ENCODE measurements at regions not wholly inside any gene's neighbourhood (a gene's known extent, or its start where the extent isn't known, plus 50 kb on each side); places are given as distances from the start of the nearest gene placed in this dataset.
A peak's percentile ranks its signal among the peaks of the same experiment; 100 is the strongest.
"Not testable (repeated sequence)": the region's sequence is repeated elsewhere in the genome, so short reads cannot be mapped to it uniquely, and the experiment has no call there.

DNA sequence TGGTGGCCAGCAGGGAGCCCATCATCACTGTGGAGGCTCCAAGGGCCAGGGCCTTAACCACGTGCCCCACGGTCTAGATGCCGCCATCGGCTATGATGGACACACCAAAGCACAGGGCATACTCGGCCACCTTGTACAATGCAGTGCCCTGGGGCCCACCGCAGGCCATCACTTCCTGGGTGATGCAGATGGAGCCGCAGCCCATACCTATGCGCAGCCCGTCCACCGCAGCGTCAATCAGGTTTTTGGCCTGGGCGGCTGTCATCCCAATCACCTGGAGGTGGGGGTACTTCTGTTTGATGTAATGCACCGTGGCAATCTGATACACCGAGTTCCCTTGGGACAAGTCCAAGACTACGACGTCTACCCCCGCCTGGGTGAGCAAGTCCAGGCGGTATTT, 153.3 kb upstream of the ZSWIM2 start:
- no peak for DNase-seq (ENCODE audit: low spot score)
- no peak for FAIRE-seq

- FAIRE-seq = no peak
- DNase-seq (ENCODE audit: low spot score) = no peak
These were observed 152.3 kb upstream of the ZSWIM2 start for GRCh38 chr2:187001248-187001647.

GRCh38 chr2:186995092-186995491, 146.1 kb upstream of the ZSWIM2 start:
- no peak for DNase-seq (ENCODE audit: low spot score)

DNA sequence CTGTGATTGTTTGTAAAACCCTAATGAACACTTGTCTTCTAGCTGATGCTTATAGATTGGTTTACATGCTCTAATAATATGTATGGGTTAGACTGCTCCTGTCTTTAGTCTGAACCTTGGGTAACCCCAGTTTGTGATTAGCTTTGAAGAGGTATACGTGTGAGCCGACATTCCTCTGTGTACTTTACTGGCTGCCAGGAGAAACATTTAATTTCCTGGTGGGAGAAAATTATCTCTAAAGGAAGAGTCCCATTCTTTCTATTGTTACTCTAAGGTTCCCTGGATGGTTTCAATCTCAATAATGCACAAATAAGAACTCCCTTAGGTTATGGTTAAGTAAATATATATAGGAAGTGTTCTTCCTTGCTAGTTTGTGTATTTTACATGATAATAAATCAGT, 143.6 kb upstream of the ZSWIM2 start:
- DNase-seq (ENCODE audit: low spot score) (no peak), FAIRE-seq (no peak)

More at GRCh38 chr2:186995092-186995491, 146.1 kb upstream of the ZSWIM2 start:
- FAIRE-seq = no peak

DNA sequence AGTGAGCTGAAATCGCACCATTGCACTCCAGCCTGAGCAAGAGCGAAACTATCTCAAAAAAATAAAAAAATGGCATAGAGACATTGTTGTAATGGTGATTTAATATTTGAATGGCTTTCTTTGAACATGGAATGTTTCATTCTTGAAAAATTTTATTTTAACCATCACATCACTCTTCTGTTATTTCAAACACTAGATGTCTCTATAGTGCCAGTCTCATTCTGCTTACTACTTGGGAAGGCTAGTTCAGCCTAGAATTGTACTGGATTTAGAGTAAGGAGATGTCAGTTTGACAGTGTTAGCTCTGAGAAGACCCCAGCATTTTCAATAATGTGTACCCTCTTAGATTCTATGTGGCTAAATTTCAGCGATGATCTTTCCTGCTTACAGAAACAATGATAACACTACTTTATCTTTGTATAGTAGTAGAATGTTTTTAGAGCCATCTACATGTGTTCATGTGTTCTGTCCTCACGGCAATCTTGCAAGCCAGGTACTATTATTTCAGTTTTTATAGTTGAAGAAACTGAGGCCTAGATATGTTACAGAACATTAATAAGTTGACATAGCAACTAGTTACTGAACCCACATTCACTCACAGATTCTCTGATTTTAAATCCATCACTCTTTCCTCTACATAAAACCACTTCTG, 142.9 kb upstream of the ZSWIM2 start:
- FAIRE-seq (no peak), DNase-seq (ENCODE audit: low spot score) (no peak)

- FAIRE-seq = no peak
These were observed 136.0 kb upstream of the ZSWIM2 start for GRCh38 chr2:186984966-186985365.

DNA sequence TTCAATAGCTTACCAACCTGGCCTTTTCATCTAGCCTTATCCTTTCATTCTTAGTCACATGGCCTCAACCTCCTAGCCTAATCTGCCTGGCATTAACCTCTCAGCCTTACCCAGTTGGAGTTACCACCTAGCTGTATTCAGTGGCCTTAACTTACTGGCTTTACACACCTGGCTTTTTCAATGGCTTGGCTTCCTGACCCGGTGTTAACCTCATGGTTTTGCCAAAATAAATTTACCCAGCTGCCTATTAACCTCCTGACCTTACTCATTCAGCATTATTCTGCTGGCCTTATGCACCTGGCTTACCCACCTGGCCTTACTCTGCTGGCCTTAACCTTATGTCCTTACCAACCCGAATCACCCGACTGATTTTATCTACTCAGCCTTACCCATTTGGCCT, 135.5 kb upstream of the ZSWIM2 start:
- FAIRE-seq (no peak), DNase-seq (ENCODE audit: low spot score) (no peak)

More at GRCh38 chr2:186984966-186985365, 136.0 kb upstream of the ZSWIM2 start:
- no peak for DNase-seq (ENCODE audit: low spot score)

- no peak for DNase-seq (ENCODE audit: low spot score)
- no peak for FAIRE-seq
These were observed 132.0 kb upstream of the ZSWIM2 start for GRCh38 chr2:186980787-186981550.

DNA sequence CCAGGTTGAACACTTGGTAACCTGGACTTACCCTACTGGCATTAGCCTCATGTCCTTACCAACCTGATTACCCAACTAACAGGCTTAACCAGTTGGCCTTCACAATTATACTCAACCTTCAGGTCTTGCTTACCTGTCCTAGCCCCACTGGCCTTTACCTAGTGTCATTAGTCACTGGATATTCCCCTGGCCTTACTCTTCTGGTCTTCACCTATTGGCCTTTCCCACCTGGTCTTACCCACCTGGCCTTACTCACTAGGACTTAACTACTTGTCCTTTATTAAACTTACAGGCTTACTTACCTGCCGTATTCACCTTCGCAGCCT, 131.1 kb upstream of the ZSWIM2 start:
- no peak for FAIRE-seq
- DNase-seq (ENCODE audit: low spot score) = no peak

DNA sequence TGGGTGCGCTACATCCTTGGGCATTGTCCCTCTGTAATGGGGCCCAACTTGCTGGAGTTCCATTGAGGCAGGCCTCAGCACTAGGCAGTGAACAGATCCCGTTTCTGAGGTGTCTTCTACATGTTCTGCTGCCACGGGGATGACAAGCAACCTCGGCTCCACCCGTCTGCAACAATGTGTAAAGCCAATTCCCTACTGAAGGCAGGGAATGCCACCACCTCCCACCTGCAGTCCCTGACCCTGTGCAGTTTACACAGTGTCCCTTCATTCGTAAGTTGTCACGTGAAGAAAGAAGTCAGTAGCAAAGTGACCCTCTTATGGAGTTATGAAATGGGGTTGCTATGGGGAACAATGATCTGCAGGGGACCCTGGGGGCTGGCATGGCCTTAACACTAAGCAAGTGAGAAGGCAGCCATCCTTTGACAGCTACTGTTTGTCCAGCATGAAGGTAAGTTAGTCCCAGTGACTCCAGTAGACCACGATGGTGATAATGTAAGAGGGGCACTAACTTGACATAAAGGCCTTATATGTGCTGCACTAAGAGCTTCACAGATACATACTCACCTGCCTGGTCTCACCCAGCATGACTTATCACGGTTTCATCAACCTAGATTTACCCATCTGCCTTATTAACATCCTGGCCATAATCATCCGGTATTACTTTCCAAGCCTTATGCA, 130.6 kb upstream of the ZSWIM2 start:
- no peak for FAIRE-seq

DNA sequence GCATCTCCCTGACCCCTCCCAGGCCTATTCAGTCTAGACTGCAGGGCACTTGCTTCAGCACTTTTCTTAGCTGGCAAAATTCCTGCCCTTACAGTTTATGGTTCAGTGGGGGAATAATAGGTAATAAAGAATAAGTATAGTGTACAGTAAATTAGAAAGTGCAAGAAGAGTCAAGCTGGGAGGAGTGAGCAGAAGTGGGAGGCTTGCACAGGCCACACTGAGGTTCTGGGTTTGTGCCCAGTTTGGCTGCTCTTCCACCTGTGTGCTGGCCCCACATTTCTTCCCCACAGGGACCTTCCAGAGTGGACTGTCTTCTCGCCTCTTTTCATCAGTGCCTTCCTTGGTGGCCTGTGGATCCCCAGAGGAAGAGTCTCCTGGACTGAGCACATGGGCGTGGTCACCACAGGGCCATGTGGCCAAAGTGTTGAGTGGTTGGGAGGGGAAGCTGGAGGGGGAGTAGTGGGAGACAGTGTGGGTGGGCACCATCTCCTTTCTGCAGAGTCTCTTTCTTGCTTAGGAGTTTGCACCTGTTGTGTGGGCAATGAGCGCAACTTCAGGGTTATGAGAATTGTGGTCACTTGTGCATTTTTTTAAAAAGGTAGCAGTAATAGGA, 128.6 kb upstream of the ZSWIM2 start:
- FAIRE-seq (no peak), DNase-seq (ENCODE audit: low spot score) (no peak)

More for the DNA sequence above, 130.6 kb upstream of the ZSWIM2 start:
- no peak for DNase-seq (ENCODE audit: low spot score)

DNA sequence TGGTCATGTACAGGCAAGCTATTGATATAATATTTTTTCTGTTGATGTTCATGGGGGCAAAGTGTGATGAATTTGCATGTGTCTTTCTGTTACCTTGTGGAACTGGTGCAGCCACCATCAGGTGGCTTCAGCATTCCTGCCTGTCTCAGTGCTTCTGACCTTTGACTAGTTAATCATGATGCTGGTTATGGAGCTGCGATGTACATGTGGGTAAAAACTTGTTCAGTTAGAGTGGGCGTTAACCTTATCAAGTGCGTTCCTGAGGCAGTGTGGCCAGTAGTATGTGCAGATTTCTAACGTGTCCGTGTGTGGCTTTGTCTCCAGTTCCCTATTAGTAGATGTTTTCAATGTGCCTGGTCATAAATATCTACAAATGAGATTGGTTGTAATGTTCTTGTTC, 127.4 kb upstream of the ZSWIM2 start:
- FAIRE-seq = no peak

DNA sequence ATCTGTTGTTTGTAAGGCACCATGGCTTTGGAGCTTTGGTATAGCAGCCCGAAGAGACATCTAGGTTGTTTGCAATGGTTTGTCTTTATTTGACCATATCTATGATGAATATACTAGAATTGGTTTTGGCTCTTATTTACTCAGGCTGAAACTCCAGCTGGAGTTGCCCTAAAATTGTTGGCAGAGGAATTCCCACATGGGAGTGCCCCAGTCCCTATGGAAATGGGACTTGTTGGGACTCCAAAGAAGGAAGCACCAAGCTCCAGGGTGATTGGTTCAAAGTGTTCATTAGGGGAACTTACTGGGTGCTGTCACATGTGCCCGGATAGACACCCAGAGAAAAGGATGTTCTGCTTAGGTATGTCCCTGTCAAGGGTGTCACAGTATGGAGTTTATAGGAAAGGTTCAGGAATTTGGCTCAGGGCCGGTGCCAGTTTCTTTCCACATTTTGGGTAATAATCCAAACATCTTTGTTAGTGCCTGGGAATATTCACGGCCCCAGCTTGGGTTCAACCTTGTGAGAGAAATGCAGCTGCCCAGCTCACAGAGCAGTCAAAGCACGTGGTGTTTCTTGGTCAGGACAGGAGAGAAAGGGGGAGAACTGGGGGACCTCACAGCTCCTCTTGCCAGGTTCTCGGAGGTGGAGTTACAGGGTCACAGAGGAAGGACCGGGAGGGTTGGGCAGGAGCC, 123.5 kb upstream of the ZSWIM2 start:
- no peak for FAIRE-seq
- DNase-seq (ENCODE audit: low spot score) = no peak

More for the DNA sequence above, 127.4 kb upstream of the ZSWIM2 start:
- DNase-seq (ENCODE audit: low spot score) = no peak

DNA sequence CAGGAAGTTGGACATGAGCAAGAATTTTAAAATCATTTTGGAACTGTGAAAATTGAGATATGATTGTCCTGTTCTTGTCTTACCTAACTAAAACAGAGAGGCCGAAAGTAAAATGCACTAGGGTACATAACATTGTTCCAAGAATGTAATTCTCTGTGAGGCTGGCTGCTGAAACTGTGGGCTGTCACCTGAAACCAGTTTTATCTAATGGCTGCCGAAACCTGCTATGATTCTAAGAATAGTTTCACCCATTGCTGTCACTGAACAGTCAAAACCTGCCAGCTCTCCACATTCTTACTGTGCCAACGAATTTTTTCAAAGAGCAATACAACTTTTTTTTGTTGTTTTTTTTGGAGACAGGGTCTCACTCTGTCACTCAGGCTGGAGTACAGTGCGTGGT, 119.3 kb upstream of the ZSWIM2 start:
- FAIRE-seq = no peak

DNA sequence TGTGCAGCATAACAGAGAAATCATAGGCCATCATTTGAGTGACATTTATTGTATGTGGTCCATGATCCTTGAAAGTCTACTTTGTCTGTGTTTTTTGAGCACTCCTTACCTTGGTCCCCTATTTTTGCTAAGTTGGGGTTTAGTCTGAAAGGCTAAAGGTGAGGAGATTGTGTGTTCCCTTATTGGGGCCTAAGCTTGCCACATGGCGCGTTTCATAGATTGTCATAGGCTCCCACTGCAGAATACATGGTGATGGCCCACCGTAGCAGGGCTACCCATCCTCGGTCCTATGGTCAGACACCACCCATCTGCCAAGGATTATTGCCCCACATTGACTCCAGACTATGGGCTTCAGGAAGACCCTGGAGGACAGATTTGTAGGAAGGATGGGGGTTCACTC, 117.0 kb upstream of the ZSWIM2 start:
- FAIRE-seq = no peak
- no peak for DNase-seq (ENCODE audit: low spot score)

More for the DNA sequence above, 119.3 kb upstream of the ZSWIM2 start:
- no peak for DNase-seq (ENCODE audit: low spot score)

DNA sequence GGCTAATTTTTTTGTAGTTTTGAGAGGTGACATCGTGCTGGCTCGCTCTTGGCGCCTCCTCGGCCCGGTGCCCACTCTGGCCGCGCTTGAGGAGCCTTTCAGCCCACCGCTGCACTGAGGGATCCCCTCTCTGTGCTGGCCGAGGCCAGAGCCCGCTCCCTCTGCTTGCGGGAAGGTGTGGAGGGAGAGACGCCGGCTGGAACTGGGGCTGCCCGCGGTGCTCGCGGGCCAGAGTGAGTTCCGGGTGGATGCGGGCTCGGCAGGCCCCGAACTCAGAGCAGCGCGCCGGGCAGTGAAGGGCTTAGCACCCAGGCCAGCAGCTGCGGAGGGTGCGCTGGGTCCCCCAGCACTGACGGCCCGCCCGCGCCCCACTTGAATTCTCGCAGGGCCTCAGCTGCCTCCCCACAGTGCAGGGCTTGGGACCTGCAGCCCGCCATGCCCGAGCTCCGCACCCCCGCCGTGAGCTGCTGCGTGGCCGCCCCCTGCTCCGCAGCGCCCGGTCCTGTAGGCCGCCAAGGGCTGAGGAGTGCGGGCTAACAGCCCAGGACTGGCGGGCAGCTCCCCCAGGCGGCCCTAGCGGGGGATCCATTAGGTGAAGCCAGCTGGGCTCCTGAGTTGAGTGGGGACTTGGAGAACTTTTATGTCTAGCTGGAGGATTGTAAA, 113.2 kb upstream of the ZSWIM2 start:
- FAIRE-seq (no peak), DNase-seq (ENCODE audit: low spot score) (no peak)

DNA sequence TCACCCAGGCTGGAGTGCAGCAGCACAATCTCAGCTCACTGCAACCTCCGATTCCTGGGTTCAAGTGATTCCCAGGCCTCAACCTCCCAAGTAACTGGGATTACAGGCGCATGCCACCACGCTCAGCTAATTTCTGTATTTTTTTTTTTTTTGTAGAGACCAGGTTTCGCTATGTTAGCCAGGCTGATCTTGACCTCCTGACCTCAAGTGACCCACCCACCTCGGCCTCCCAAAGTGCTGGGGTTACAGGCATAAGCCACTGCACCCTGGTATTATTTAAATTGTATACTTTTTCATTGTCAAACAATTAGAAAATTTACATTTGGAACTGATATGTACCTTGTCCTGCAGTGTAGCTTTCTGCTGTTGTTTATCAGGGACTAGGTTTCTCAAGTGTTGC, 111.3 kb upstream of the ZSWIM2 start:
- FAIRE-seq; DNase-seq (ENCODE audit: low spot score): not testable (repeated sequence)

- DNase-seq (ENCODE audit: low spot score) (no peak), FAIRE-seq (no peak)
These were observed 110.5 kb upstream of the ZSWIM2 start for GRCh38 chr2:186959486-186959885.

GRCh38 chr2:186950694-186951093, 101.7 kb upstream of the ZSWIM2 start:
- DNase-seq (ENCODE audit: low spot score) = peak; percentile 44
- no peak for FAIRE-seq

- no peak for DNase-seq (ENCODE audit: low spot score)
- no peak for FAIRE-seq
These were observed 100.8 kb upstream of the ZSWIM2 start for GRCh38 chr2:186949726-186950256.

DNA sequence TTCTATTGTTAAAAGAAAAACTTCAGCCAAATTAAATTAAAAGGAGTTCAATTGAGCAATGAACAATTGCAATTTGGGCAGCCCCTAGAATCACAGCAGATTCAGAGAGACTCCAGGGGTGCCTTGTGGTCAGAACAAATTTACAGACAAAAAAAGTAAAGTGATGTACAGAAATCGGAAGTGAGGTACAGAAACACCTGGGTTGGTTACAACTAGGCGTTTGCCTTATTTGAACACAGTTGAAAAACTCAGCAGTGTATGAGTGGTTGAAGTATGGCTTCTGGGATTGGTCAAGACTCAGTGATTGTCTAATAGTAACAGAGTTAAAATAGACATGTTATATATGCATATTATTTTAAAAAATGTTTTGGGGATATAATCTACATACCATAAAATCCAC, 98.5 kb upstream of the ZSWIM2 start:
- FAIRE-seq = no peak
- DNase-seq (ENCODE audit: low spot score) = no peak
